GM19238 (cell line): ENCODE measurements at regions not wholly inside any gene's neighbourhood (a gene's known extent, or its start where the extent isn't known, plus 50 kb on each side); places are given as distances from the start of the nearest gene placed in this dataset.
"Not testable (repeated sequence)": the region's sequence is repeated elsewhere in the genome, so short reads cannot be mapped to it uniquely, and the experiment has no call there.

ENCODE experiments used
- DNase-seq: peaks from one replicate; pipeline ENCODE4 v3.0.0; 2011; ENCODE audit warnings: low spot score; ENCODE audit not compliant: insufficient read length

DNA sequence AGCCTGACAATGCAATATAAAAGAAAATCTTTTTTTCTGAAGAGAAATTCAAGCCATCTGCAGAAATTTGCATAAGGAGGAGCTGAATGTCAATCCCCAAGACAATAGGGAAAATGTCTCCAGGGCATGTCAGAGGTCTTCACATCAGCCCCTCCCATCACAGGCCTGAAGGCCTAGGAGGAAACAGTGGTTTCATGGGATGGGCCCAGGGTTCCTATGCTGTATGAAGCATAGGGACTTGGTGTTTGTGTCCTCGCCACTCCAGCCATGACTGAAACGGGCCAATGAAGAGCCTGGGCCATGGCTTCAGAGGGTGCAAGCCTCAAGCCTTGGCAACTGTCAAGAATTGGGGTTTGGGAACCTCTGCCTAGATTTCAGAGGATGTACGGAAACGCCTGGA lies 883.5 kb downstream of the UQCRFS1 start:
- DNase-seq: no peak

DNA sequence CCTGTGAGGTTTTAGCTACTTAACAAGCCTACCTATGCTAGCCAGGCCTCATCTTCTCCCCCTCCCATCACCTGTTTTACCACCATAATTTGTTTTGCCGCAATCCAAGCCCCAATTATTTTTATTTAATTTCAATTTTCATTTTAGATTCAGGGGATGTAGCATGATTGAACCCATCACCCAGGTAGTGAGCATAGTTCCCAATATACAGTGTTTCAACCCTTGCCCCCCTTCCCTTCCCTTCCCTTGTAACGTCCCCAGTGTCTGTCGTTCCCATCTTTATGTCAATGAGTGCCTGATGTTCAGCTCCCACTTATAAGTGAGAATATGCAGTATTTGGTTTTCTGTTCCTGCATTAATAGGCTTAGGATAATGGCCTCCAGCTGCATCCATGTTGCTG lies 885.0 kb downstream of the UQCRFS1 start:
- DNase-seq: no peak

DNA sequence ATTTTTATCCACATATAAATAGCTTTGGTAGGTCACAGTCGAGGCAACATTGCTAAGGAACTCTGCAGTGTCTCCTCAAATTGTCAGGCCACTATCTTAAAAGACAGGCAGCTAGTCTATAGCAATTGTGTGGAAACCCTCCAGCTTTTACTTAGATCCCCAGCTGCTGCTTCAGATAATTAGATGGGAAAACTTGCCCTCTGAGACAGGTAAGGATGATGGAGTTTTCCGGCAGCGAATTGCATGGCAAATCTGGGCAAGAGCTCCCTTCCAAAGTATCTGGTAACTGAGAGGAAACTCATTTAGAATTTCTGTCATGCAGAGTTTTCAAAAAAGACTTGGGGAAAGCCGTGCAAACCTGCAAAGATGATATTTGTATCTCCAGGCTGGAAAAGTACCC lies 886.2 kb downstream of the UQCRFS1 start:
- DNase-seq: no peak

DNA sequence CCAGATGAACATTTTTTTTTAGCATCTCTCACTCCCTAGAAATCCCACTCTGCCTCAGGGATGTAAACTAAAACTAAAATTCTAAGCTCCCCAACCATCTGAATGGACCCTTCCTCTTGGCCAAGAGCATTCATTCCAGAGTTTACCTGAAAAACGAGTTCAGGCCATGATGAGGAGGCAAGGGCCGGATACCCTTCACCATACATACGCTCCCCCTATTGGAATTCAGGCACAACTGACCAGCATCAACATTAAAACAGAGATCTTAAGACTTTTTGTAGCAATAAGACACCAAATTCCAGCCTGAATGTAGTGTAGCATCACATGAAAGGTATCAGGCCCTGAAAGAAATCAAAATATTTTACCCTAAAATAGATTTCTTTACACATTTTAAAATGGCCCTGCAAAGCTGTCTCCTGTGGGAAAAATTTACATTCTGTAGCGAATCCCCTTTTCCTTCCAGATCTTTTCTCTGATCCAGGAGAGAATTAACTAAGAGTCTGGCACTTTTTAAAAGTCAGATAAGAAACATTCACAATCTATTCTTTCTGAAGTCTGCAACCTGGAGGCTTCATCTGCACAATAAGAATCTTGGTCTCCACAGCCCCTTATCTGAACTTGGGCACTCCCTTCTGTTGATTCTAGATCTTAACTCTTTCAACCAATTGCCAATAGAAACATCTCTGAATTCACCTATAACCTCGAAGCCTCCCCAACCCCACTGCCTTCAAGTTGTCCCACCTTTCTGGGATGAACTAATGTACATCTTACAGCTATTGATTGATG lies 888.5 kb downstream of the UQCRFS1 start:
- no peak for DNase-seq

DNA sequence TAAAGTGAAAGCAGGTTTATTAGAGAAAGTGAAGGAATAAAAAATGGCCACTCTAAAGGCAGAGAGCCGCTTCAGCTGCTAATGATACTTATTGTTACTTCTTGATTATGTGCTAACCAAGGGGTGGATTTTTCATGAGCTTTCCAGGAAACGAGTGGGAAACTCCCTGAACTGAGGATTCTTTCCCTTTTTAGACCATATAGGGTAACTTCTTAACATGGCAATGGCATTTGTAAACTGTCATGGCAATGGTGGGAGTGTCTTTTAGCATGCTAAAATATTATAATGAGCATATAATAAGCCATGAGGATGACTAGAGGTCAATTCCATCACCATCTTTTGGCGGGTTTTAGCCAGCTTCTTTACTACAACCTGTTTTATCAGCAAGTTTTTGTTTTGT lies 890.0 kb downstream of the UQCRFS1 start:
- DNase-seq: no peak

DNA sequence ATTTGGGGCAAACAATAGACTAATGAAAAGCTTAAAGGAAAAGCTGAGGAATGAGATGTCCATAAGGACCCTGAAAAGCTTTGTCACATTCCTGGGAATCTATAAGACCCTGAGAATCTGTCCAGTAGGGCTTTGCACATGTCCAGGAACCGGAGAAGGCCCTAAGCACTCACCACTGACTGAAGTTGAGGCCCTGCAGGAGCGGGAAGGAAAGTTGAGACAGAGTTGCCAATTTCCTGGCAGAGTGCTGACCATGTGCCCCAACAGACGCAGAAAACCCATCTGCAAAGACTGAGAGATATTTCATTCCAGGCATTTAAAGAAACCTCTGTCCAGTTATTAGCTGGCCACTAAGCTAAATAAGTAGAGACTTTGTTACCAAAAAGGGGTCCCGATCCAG lies 890.5 kb downstream of the UQCRFS1 start:
- DNase-seq: no peak

DNA sequence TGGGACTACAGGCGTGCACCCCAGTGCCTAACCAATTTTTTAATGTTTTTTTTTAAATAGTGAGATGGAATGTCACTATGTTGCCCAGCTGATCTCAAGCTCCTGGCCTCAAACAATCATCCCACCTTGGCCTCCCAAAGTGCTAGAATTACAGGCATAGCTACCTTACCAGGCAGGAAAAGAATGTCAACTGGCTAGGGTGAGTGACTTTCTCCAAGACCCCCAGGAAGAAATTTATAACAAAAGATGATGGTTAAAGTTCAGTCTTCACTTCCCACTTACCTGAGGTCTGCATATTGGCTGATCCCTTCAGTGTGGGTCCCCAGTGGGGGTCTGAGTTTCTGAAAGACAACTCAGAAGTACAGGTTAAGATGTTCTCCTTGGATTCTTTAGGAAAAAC lies 893.0 kb downstream of the UQCRFS1 start:
- no peak for DNase-seq

DNA sequence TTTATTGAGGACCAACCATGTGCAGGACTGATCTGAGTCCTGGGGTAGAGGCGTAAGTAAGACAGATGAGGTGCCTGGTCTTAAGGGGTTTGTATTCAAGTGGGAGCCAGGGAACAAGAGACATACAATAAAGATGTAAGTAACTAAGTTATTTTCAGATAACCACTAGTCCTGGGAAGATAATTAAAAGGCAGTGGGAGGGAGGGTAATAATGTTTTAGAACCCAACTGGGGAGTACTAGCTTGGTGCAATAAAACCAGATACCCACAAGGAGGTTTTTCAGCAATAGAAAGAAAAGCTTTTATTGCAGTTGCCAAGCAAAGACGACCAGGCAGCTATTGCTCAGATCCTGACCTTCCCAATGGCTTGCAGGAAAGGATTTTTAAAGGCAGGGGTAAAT lies 893.7 kb downstream of the UQCRFS1 start:
- DNase-seq: no peak

DNA sequence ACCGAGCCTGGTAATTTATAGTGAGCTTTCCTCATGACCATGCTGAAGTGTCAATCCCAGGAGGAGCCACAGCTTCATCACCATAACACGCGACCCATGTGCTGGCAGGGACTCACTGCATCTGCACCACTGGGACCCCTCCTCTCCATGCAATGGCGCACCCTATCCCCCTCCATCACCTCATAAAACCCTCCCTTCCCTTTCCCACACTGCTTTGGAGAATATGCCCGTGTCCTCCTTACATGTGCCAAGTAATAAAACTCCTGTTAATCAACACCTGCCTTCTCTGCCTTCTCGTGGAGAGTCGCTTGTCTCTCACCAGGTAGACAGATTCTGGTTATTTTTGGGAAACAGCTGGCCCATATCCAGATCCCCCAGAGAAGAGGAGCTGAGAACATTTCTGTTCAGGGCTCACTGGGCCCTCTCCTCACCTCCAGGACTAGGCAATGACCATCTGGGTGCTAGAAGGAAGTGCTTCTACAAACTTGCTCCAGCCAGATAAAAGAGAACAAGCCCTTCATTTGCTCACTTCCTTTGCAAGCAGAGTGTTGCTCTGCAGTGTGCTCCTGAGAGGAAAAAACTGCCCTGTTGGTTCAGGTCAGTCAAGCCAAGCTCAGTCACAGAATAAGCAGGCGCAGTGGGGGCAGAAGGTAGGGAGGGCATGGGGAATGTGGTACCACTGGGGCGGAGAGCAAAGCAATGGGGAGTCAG lies 894.3 kb downstream of the UQCRFS1 start:
- no peak for DNase-seq

DNA sequence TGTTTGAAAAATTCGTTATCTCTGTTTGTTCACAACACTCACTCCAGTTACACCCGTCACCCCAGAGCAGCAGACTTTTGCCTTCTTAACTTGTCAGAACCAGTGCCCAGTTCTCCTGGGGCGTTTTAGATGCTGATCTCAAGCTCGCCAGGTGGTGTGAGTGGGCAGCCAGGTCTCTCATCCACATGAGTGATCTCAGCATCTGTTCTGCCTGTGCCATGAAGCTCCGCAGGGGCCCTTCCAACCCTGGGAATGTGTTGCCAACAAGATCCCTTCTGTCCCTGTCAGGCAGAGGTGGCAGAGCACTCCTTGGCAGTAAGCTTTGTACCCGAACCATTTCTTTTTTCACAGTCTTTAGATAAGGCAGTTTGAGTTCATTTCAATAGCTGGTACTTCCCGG lies 896.5 kb downstream of the UQCRFS1 start:
- DNase-seq: no peak

DNA sequence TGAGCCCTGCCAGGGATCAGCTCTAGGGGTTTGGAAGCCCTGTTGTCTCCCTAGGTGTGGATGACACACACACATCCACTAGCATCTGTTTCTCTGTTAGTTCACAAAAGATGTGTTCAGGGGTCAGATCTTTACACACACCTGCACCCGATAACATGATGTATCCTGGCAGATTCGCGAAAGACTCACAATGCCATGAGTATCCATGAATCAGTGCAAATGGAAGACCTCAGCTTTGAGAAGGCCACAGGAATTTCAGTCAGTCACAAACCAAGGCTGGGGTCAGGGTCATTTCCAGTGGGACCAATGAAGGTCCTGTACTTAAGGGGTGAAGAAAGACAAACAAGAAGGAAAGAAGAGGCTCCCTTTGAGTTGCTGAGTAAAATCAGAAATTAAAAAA lies 898.2 kb downstream of the UQCRFS1 start:
- DNase-seq: no peak

DNA sequence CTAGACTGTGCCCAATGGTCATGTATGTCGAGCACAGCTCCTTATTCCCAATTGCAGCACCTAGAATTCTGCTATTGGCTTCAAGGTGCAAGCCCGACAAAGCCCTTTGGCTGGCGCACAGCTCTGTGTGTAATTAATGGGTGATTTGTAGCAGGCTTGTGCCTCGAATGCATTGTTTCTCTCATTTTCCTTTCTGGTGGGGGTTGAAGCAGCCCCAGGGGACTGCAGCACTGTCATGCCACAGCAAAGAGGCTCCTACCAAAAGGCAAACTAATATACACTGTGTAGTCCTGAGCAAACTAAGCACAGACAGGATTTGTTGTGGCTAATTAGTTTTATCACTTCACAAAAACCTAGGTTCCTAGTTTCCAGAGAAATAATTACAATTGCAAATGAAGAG lies 898.7 kb downstream of the UQCRFS1 start:
- no peak for DNase-seq

DNA sequence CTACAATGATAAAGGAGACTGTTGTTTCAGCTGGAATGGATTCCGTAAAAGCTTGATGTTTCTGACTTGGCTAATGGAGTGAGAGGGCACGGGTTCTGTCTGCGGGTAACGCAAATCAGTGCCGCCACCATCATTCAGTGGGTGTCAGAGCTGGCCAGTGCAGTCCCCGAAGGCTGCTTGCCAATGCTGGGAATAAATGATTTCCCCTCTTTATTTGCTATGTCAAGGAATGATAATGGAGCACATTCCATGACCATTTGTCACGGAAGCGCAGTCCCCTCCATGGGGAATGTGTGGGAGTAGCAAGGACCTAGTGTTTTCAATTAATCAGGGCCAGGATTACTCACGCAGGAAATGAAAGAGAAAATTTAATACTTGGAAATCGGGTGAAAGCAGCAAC lies 899.3 kb downstream of the UQCRFS1 start:
- no peak for DNase-seq

DNA sequence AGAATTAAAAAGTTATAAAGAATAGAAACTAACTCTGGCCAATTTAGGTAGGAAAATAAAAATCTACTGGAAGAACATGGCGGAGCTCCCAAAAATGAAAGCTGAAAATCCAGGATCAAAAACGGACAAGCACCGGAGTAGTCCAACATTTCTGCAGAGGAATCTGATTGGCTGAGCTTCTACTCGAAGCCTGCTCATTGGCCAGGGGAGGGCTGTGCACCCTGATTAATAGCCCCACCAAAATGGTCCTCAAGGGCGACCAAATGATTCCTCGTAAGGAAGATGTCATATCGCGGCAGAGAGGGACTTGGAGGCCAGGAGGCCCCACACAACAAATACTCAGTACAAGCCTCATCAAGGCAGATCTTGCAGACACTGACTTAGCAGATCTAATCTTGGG lies 900.7 kb downstream of the UQCRFS1 start:
- DNase-seq: no peak

DNA sequence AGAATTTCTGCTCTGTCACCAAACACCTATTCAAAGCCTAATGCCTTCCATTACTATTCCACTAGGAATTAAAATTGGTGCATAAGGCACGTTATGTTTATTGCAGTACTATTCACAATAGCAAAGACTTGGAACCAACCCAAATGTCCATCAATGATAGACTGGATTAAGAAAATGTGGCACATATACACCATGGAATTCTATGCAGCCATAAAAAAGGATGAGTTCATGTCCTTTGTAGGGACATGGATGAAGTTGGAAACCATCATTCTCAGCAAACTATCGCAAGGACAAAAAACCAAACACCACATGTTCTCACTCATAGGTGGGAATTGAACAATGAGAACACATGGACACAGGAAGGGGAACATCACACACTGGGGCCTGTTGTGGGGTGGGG lies 902.1 kb downstream of the UQCRFS1 start:
- DNase-seq: not testable (repeated sequence)

DNA sequence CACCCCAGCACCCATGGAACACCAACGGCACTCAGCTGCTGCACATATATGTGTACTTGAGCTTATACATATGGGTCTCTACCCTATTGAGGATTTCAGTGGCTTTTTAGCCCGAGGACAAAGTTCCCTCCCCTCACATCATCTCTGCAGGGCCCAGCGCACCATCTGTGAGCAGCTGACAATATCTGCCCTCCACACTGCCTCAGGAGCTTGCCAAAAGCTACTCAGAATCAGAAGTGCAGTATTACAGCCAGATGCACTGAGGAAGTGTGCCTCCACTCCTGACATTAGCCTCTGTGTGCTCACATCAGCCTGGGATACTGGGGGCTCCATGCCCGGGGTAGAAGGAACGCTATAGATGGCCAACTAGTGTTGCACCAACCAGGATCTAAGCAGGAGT lies 903.9 kb downstream of the UQCRFS1 start:
- DNase-seq: no peak

DNA sequence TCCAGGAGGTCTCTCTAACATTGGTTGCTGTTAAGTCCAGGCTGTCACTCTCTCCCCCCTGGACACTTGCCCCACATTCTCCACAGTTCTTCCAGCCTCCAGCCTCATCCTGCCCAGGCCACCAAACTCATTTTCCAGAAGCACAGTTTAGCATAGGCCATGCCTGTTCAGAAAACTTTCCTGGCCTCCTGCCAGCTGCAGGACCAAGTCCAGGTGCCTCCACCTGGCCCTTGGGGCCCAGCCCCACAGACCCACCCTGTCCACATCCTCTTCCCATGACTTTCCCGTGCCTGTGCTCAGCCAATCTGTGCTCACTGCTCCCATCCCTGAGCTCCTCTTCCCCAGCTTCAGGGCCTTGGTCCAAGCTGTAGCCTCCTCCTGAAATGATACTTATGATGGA lies 905.0 kb downstream of the UQCRFS1 start:
- no peak for DNase-seq

DNA sequence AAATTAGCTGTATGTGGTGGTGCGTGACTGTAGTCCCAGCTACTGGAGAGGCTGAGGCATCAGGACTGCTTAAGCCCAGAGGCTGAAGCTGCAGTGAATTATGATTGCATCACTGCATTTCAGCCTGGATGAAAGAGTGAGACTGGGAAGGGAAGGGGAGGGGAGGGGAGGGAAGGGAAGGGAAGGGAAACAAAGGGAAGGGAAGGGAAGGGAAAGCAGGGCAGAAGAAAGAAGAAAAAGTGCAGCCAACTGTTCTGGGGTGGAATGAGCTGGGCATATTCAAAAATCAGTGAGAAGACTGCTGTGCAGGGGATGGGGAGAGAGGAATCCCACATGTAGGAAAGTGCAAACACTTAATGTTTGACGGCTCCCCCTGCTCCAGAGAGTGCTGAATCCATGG lies 905.5 kb downstream of the UQCRFS1 start:
- DNase-seq: no peak

DNA sequence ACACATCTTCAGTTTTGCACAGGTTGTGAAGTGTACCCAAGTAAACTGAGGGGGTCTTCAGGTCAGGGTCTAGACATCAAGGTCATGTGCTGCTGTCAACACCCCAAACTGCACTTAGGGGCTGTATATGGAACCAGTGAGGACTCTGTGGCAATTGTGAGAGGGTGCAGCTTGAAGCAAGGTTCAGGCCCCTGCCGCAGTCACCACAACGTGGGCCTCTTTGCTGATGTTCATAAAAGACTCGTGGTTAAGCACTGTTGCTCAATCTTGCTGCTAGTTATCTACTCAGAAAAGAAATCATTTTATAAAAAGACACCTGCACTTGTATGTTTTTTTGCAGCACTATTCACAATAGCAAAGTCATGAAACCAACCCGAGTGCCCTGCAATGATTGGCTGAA lies 907.4 kb downstream of the UQCRFS1 start:
- DNase-seq: no peak

DNA sequence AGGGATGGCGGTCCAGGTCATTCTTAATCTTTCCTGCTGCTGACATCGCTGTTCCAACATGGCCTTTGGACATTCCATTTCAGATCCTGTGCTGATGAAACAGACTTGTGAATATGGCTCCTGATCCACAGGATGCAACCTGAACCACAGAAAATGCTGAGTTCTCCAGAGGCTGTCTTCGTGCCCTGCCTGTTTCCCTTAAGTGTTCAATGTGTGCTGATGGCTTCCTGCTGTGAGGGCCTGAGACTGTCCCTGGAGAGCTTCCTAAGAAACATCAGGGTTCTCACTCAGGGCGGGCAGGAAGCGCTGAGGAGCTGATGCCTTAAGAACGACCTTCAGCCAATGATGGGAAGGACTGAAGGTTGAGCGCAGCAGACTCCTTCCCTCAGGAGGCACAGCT lies 909.4 kb downstream of the UQCRFS1 start:
- DNase-seq: no peak

DNA sequence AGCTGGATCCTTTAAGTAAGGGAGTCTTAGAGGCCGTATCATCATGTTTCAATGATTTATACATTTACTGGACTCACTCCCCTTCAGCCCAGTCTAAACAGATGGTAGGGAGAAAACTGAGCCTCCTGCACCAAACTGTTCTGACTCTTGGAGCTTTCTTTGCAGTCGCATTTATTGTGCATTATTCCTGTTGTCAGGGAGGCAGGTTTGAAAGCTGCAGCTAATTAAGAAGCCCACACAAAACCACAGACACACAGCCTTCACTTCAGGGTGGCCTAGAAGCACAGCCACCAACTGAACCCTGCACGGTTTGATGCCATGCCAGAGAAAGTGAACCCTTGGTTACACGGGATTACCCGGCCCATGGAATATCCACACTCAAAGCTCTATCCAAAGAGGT lies 911.0 kb downstream of the UQCRFS1 start:
- DNase-seq: no peak

DNA sequence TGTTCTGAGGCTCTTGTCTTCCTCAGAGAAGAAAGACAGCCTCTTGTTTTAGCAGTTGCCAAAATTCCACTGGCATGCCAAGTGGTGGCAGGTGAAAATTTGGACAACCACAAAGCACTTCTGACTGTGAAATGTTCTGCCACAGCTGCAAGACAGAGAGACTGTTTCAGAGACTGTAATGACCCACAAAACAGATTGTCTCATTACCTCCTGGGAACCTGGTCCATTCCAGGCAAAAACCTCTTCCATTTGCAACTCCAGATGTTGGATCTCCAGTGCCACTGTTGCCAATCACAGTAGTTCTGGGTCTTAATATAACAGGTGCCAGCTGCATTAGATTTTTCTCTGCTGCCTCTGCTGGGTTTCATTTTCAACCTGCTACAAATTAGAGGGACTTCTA lies 911.5 kb downstream of the UQCRFS1 start:
- no peak for DNase-seq

DNA sequence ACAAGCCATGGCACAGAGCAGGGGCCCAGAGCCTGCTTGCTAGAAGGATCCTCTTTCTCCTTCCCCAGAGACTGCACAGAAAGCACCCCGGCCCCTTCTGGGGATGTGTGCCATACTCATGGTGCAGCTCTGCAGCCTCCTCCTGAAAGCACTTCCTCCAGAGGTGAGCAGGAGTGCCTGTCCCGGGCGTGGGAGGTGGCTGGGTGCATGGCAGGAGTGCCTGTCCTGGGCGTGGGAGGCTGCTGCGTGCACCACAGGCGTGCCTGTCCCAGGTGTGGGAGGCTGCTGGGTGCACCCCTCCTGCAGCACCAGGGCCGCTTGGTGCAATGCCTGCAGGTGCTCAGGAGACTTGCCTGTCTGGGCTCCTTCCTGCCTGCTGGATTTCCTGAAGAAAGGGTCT lies 913.3 kb downstream of the UQCRFS1 start:
- DNase-seq: no peak
